Left lung (tissue), 4 donors: ENCODE measurements at regions not wholly inside any gene's neighbourhood (a gene's known extent, or its start where the extent isn't known, plus 50 kb on each side); places are given as distances from the start of the nearest gene placed in this dataset.

Experiments
- ATAC-seq: fragments of 200-7000 bp; cut with Tn5 transposase; one replicate; pipeline ENCODE4 v1.9.1; 2020; ENCODE audit warnings: moderate library complexity
- DNase-seq, 4 donors: peaks; one replicate each; pipeline ENCODE4 v3.0.0-alpha.2; 2013 to 2020
- H3K27ac ChIP-seq, 2 donors: fragments of 200-600 bp; sonication (generic) in 1 of 2; one replicate each; pipeline versions ENCODE4 v1.5.0 to v1.8.0; 2020 to 2021
- H3K27me3 ChIP-seq, 2 donors: fragments of 200-600 bp; sonication (generic) in 1 of 2; one replicate each; pipeline versions ENCODE4 v1.5.0 to v1.8.0; 2020 to 2021
- H3K36me3 ChIP-seq, 2 donors: fragments of 200-600 bp; sonication (generic) in 1 of 2; one replicate each; pipeline versions ENCODE4 v1.5.0 to v1.8.0; 2020 to 2021
- H3K4me1 ChIP-seq, 2 donors: fragments of 200-600 bp; one replicate each; pipeline ENCODE4 v1.8.0; 2021
- H3K4me3 ChIP-seq, 2 donors: fragments of 200-600 bp; sonication (generic) in 1 of 2; one replicate each; pipeline versions ENCODE4 v1.5.0 to v1.8.0; 2020 to 2021; ENCODE audit warnings: mild to moderate bottlenecking in 1 of 2
- H3K9me3 ChIP-seq, 2 donors: fragments of 200-600 bp; sonication (generic) in 1 of 2; one replicate each; pipeline versions ENCODE4 v1.5.0 to v1.8.0; 2020 to 2021
- intact Hi-C, 2 donors: fragments of 100-400 bp; cut with DNase I; formaldehyde crosslinking; loops; one replicate each; pipeline versions ENCODE4 v1.11.2 to v1.14.2; 2022
- TF ChIP-seq, protein P1 (sequence below), 2 donors: fragments of 200-600 bp; sonication (generic) in 1 of 2; IDR thresholded peaks; one replicate each; pipeline versions ENCODE4 v1.5.0 to v1.8.0; 2021; ENCODE audit warnings: antibody characterized with exemption in 2 of 2
- donor health status: DM: no; HTN: yes; CAD: no.
- donor health status: DM: no; HTN: no; CAD: no.

DNA sequence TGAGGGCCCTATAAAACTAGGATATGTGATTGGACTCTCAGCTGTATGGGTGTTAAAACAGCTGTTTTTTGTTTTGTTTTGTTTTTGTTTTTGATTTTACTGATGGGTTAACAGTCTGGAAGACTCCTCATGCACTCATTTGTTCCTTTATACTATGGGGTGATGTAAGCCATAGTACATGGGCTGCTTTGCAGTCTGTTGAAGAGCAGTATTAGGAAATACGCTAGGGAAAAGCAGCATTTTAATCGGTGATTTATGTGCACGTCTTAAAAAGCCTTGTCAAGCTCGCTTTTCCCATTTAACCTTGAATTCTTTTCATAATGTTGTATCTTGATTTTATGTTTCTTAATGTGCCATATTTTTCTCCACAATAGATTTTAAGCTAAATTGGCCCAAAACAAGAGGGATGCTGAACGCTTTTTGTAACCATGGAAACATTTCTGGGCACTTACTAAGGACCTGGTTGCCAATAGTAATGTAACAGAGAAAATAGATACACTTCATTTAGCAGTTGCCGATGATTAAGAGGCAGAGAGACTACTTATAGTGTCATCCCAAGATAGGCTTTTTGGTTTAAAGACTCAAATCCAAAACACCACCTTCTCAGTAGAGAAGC lies 244.0 kb downstream of the SNAPC1 start:
- no peak overlapping the region for H3K27ac ChIP-seq
- DNase-seq (no peak), ATAC-seq (no peak)
- peaks cover 0 to 3% of the 10 kb centered on the region in 2 donors for H3K9me3 ChIP-seq
- no peaks in the 10 kb centered on the region for H3K36me3 ChIP-seq
- no peaks in the 10 kb centered on the region for H3K27me3 ChIP-seq
- H3K4me1 ChIP-seq, result no peaks in the 10 kb centered on the region
- intact Hi-C loops, result no loop called here
- H3K4me3 ChIP-seq, result no peak overlapping the region
- TF ChIP-seq, protein P1, sequence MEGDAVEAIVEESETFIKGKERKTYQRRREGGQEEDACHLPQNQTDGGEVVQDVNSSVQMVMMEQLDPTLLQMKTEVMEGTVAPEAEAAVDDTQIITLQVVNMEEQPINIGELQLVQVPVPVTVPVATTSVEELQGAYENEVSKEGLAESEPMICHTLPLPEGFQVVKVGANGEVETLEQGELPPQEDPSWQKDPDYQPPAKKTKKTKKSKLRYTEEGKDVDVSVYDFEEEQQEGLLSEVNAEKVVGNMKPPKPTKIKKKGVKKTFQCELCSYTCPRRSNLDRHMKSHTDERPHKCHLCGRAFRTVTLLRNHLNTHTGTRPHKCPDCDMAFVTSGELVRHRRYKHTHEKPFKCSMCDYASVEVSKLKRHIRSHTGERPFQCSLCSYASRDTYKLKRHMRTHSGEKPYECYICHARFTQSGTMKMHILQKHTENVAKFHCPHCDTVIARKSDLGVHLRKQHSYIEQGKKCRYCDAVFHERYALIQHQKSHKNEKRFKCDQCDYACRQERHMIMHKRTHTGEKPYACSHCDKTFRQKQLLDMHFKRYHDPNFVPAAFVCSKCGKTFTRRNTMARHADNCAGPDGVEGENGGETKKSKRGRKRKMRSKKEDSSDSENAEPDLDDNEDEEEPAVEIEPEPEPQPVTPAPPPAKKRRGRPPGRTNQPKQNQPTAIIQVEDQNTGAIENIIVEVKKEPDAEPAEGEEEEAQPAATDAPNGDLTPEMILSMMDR (IDR thresholded peaks at IDR 0.05), result no peak

DNA sequence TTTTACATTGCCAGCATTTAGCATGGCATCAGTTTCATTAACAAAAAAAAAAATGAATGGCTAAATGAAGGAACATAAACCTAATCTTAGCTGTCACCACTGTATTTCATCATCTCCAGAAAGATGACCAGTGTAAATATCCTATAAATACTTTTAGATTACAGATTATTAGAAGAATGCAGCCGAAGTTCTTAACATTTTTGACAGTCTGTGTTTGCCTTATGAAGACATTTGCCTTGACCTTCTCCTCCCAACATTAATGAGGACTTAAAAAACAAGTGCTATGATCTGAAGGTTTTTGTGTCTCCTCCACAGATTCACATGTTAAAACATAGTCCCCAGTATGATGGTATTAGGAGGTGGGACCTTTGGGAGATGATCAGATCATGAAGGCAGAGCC lies 253.0 kb downstream of the SNAPC1 start:
- Histone ChIP-seq H3K27me3 (no peaks in the 10 kb centered on the region), H3K4me1 (no peaks in the 10 kb centered on the region), H3K27ac (no peak overlapping the region), H3K36me3 (no peaks in the 10 kb centered on the region), H3K9me3 (no peaks in the 10 kb centered on the region), H3K4me3 (no peak overlapping the region)
- intact Hi-C loops, result no loop called here
- ATAC-seq (no peak), DNase-seq (no peak)
- TF ChIP-seq, protein P1 (IDR thresholded peaks at IDR 0.05), result no peak

DNA sequence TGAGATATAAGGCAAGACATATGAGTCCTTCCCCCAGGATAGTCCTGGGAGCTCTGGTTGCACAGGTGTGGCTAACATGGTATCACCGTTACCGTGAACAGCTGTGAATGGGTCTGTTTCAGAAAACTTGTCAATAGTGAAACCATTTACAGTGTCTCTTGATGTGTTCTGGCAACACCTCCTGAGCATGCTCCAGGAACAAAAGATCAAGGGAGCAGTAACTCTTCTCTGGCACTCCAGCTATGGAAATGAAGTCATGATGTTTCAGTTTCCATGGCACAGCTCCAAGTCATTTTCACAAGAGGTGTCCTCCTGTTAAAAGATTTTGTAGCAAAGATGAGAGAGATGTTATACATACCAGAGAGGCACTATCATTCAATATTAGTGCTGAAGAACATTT lies 253.7 kb downstream of the SNAPC1 start:
- TF ChIP-seq, protein P1 (IDR thresholded peaks at IDR 0.05), result no peak
- Histone ChIP-seq H3K27ac (no peak overlapping the region), H3K9me3 (no peaks in the 10 kb centered on the region), H3K4me3 (no peak overlapping the region), H3K27me3 (no peaks in the 10 kb centered on the region), H3K36me3 (no peaks in the 10 kb centered on the region), H3K4me1 (no peaks in the 10 kb centered on the region)
- intact Hi-C loops, result no loop called here
- ATAC-seq, result no peak
- DNase-seq, result no peak

DNA sequence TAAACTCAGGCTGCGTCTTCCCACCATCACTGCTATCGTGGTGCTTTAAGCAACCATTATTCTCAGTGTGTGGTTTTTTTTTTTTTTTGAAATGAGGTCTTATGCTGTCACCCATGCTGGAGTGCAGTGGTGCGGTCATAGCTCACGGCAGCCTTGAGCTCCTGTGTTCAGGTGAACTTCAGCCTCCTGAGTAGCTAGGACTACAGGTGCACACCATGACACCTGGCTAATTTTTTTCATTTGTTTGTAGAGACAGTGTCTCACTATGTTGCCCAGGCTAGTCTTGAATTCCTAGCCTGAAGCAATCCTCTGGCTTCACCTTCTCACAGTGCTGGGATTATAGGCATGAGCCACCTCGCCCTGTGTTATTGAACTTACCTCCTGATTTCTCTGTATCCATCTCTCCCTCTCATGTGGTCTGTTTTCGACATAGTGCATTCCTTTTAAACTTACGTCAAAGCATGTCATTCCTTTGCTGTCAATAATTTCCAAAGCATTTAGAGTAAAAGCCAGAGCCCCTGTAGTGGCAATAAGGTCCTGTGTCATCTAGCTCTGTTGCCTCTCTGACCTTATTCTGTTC lies 255.5 kb downstream of the SNAPC1 start:
- TF ChIP-seq, protein P1 (IDR thresholded peaks at IDR 0.05), result no peak
- no peak for ATAC-seq
- no peaks in the 10 kb centered on the region for H3K9me3 ChIP-seq

DNA sequence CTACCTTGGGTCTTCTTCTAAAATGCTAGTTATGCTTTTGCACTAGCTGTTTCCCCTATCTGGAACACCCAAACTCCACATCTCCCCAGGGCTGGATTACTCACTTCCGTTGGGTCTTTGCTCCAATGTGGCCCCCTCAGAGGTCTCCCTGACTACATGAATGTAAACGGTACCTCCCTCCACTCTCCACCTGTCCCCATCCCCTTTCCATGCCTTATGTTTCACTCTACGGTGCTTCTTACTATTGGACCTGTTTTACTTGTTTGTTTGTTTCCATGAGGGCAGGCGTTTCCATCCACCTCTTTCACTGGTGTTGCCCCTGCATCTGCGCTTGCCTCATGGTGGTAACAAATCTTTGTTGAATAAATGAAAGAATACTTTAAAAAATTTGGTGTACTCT lies 256.4 kb downstream of the SNAPC1 start:
- ATAC-seq, result no peak
- no peaks in the 10 kb centered on the region for H3K9me3 ChIP-seq
- no peak for DNase-seq
- no peak overlapping the region for H3K27ac ChIP-seq
- intact Hi-C loops, result no loop called here
- no peaks in the 10 kb centered on the region for H3K36me3 ChIP-seq
- TF ChIP-seq, protein P1 (IDR thresholded peaks at IDR 0.05), result no peak
- H3K4me3 ChIP-seq, result no peak overlapping the region
- H3K4me1 ChIP-seq, result no peaks in the 10 kb centered on the region
- no peaks in the 10 kb centered on the region for H3K27me3 ChIP-seq

More for the DNA sequence above, 255.5 kb downstream of the SNAPC1 start:
- H3K4me1 ChIP-seq, result no peaks in the 10 kb centered on the region
- H3K27ac ChIP-seq, result no peak overlapping the region
- no peak for DNase-seq
- H3K27me3 ChIP-seq, result no peaks in the 10 kb centered on the region
- no peaks in the 10 kb centered on the region for H3K36me3 ChIP-seq
- intact Hi-C loops, result no loop called here
- H3K4me3 ChIP-seq, result no peak overlapping the region
